Mesenchymal stem cell (in vitro differentiated cells and primary cell): ENCODE measurements at regions not wholly inside any gene's neighbourhood (a gene's known extent, or its start where the extent isn't known, plus 50 kb on each side); places are given as distances from the start of the nearest gene placed in this dataset.

Experiments
- DNase-seq: peaks from one replicate; pipeline ENCODE4 v3.0.0-alpha.2; 2013
- H2AFZ ChIP-seq: one replicate; pipeline ENCODE4 v1.6.1; 2013; ENCODE audit warnings: low read depth, mild to moderate bottlenecking, control low read depth, inconsistent platforms, low read length, moderate library complexity
- H2AK5ac ChIP-seq: 2 replicates; pipeline ENCODE4 v1.6.1; 2013; ENCODE audit warnings: low read length, moderate library complexity, mild to moderate bottlenecking, inconsistent platforms; ENCODE audit not compliant: severe bottlenecking
- H2BK120ac ChIP-seq: one replicate; pipeline ENCODE4 v1.6.1; 2013; ENCODE audit warnings: low read depth, mild to moderate bottlenecking, inconsistent platforms, low read length, moderate library complexity
- H2BK12ac ChIP-seq, 2 experiments: one replicate each; pipeline ENCODE4 v1.6.1; 2013; ENCODE audit warnings: inconsistent platforms in 2 of 2, low read length in 2 of 2, mild to moderate bottlenecking in 2 of 2, moderate library complexity in 2 of 2, control low read depth in 1 of 2
- H2BK15ac ChIP-seq: one replicate; pipeline ENCODE4 v1.6.1; 2013; ENCODE audit warnings: mild to moderate bottlenecking, low read depth, inconsistent platforms; ENCODE audit not compliant: poor library complexity, severe bottlenecking
- H2BK5ac ChIP-seq: 2 replicates; pipeline ENCODE4 v1.6.1; 2013; ENCODE audit warnings: low read depth, mild to moderate bottlenecking, low read length, control low read depth, inconsistent platforms; ENCODE audit not compliant: poor library complexity, severe bottlenecking
- H3K14ac ChIP-seq, 2 experiments: one replicate each; pipeline ENCODE4 v1.6.1; 2013; ENCODE audit warnings: inconsistent platforms in 2 of 2, low read length in 2 of 2, control low read depth in 1 of 2, mild to moderate bottlenecking in 1 of 2, moderate library complexity in 1 of 2
- H3K18ac ChIP-seq, 2 experiments: one replicate each; pipeline ENCODE4 v1.6.1; 2013; ENCODE audit warnings: inconsistent platforms in 2 of 2, low read length in 2 of 2, control low read depth in 1 of 2, low read depth in 1 of 2, mild to moderate bottlenecking in 1 of 2
- H3K23ac ChIP-seq, 2 experiments: one replicate each; pipeline ENCODE4 v1.6.1; 2013; ENCODE audit warnings: inconsistent platforms in 2 of 2, low read length in 2 of 2, mild to moderate bottlenecking in 2 of 2, moderate library complexity in 2 of 2, control low read depth in 1 of 2
- H3K27ac ChIP-seq: 2 replicates; pipeline ENCODE4 v1.5.1; 2013; ENCODE audit warnings: mild to moderate bottlenecking, moderate library complexity, low read length, control low read depth, inconsistent platforms; ENCODE audit not compliant: poor library complexity, severe bottlenecking
- H3K27me3 ChIP-seq, 2 experiments: 2 replicates each; pipeline versions ENCODE4 v1.6.1 to v1.7.0; 2013; ENCODE audit warnings: low read length in 2 of 2, mild to moderate bottlenecking in 2 of 2, moderate library complexity in 2 of 2, control low read depth in 1 of 2, inconsistent platforms in 1 of 2; ENCODE audit not compliant: control insufficient read depth in 1 of 2, insufficient read depth in 1 of 2
- H3K36me3 ChIP-seq, 2 experiments: 2 replicates each; pipeline versions ENCODE4 v1.6.1 to v1.7.0; 2013; ENCODE audit warnings: low read length in 2 of 2, control low read depth in 1 of 2, inconsistent platforms in 1 of 2, low read depth in 1 of 2, mild to moderate bottlenecking in 1 of 2; ENCODE audit not compliant: insufficient read depth in 2 of 2, control insufficient read depth in 1 of 2
- H3K4ac ChIP-seq, 2 experiments: one replicate each; pipeline ENCODE4 v1.6.1; 2013; ENCODE audit warnings: inconsistent platforms in 2 of 2, low read length in 2 of 2, mild to moderate bottlenecking in 2 of 2, moderate library complexity in 2 of 2, control low read depth in 1 of 2, low read depth in 1 of 2
- H3K4me1 ChIP-seq: 2 replicates; pipeline ENCODE4 v1.6.1; 2013; ENCODE audit warnings: low read depth, low read length, control low read depth; ENCODE audit not compliant: control insufficient read depth, insufficient read depth
- H3K4me2 ChIP-seq: 2 replicates; pipeline ENCODE4 v1.6.1; 2013; ENCODE audit warnings: low read length, mild to moderate bottlenecking, inconsistent platforms; ENCODE audit not compliant: poor library complexity, severe bottlenecking
- H3K4me3 ChIP-seq, 2 experiments: 2 replicates each; pipeline versions ENCODE4 v1.5.1 to v1.7.0; 2013; ENCODE audit warnings: low read length in 2 of 2, mild to moderate bottlenecking in 2 of 2, control low read depth in 1 of 2, low read depth in 1 of 2; ENCODE audit not compliant: insufficient read depth in 1 of 2
- H3K79me1 ChIP-seq: replicated peaks from 2 replicates; pipeline ENCODE4 v1.6.1; 2013; ENCODE audit warnings: mild to moderate bottlenecking, control low read depth, low read length, inconsistent platforms; ENCODE audit not compliant: poor library complexity, severe bottlenecking
- H3K9ac ChIP-seq: 2 replicates; pipeline ENCODE4 v1.7.0; 2013; ENCODE audit warnings: mild to moderate bottlenecking, low read length, moderate library complexity
- H3K9me3 ChIP-seq: 2 replicates; pipeline ENCODE4 v1.7.0; 2013; ENCODE audit warnings: mild to moderate bottlenecking, low read length; ENCODE audit not compliant: control insufficient read depth
- H4K8ac ChIP-seq: one replicate; pipeline ENCODE4 v1.6.1; 2013; ENCODE audit warnings: inconsistent platforms, mild to moderate bottlenecking, low read length, moderate library complexity
- H4K91ac ChIP-seq: one replicate; pipeline ENCODE4 v1.6.1; 2013; ENCODE audit warnings: mild to moderate bottlenecking, low read length, inconsistent platforms
- WGBS: methylation state at CpG from one replicate; pipeline ENCODE4 v1.1.7; 2013; ENCODE audit warnings: mixed read lengths; 5-methylcytosine and 5-hydroxymethylcytosine counted together

GRCh38 chr14:24744641-24745040 is 110.7 kb upstream of the GZMB start:
- Histone ChIP-seq H2BK5ac (no peak overlapping the region), H2BK12ac (no peak overlapping the region), H3K14ac (no peak overlapping the region), H3K36me3 (no peaks in the 10 kb centered on the region), H3K4me1 (no peaks in the 10 kb centered on the region), H3K27me3 (no peaks in the 10 kb centered on the region), H3K18ac (no peak overlapping the region), H2BK120ac (no peak overlapping the region), H3K4me3 (no peak overlapping the region), H4K8ac (no peak overlapping the region), H2AFZ (no peak overlapping the region), H3K27ac (no peak overlapping the region), H3K9ac (no peak overlapping the region), H3K79me1 (no peaks in the 10 kb centered on the region), H2BK15ac (no peak overlapping the region), H2AK5ac (no peak overlapping the region), H3K9me3 (no peaks in the 10 kb centered on the region), H3K4me2 (no peak overlapping the region), H3K4ac (no peak overlapping the region), H4K91ac (no peak overlapping the region), H3K23ac (no peak overlapping the region)
- DNase-seq: no peak
- 50% methylated on average over 1 of the region's 2 CpGs for WGBS

DNA sequence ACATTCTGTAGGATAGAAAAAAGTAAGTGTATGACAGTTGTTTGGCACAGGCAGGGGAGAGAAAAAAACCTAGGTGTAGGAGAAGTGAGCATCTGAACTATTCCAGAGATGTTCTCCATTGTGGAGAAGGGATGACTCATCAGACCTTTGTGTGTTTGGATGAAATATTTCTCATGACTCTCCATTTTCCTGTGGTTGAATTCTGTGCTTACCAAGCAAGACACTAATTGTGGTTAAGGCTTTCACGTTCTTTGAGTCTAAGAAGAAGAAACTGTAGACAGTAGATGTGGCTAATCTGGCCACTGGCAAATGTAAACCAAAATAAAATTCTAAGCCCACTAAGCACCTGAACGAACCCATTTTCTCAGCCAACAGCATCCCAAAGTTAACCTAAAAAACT is 107.9 kb upstream of the GZMB start:
- Histone ChIP-seq H2BK120ac (no peak overlapping the region), H3K79me1 (no peaks in the 10 kb centered on the region), H2BK5ac (no peak overlapping the region), H4K91ac (no peak overlapping the region), H3K18ac (no peak overlapping the region), H3K4ac (no peak overlapping the region), H4K8ac (no peak overlapping the region), H2AFZ (no peak overlapping the region), H2BK15ac (no peak overlapping the region), H2AK5ac (no peak overlapping the region), H3K9me3 (no peaks in the 10 kb centered on the region), H3K36me3 (no peaks in the 10 kb centered on the region), H3K4me1 (no peaks in the 10 kb centered on the region), H2BK12ac (no peak overlapping the region), H3K27ac (no peak overlapping the region), H3K4me2 (no peak overlapping the region), H3K23ac (no peak overlapping the region), H3K14ac (no peak overlapping the region), H3K4me3 (no peak overlapping the region), H3K9ac (no peak overlapping the region), H3K27me3 (peaks cover 0 to 4% of the 10 kb centered on the region in 2 experiments)
- DNase-seq: no peak
- WGBS: 64% methylated on average over 2 of the region's 2 CpGs

- no peak for DNase-seq
- no peak overlapping the region for H2BK120ac ChIP-seq
- H3K14ac ChIP-seq: no peak overlapping the region
- no peaks in the 10 kb centered on the region for H3K36me3 ChIP-seq
- no peak overlapping the region for H2AK5ac ChIP-seq
- H3K4me1 ChIP-seq: no peaks in the 10 kb centered on the region
- no peaks in the 10 kb centered on the region for H3K9me3 ChIP-seq
- H3K18ac ChIP-seq: no peak overlapping the region
- H4K8ac ChIP-seq: no peak overlapping the region
- no peak overlapping the region for H2BK12ac ChIP-seq
- no peak overlapping the region for H3K23ac ChIP-seq
- no peak overlapping the region for H2BK5ac ChIP-seq
- H3K4me3 ChIP-seq: no peak overlapping the region
- H4K91ac ChIP-seq: no peak overlapping the region
- H3K27me3 ChIP-seq: peaks cover 0 to 4% of the 10 kb centered on the region in 2 experiments
- no peak overlapping the region for H2BK15ac ChIP-seq
- H3K27ac ChIP-seq: no peak overlapping the region
- no CpG with 5 or more reads among the region's 1 CpG for WGBS
- H3K4me2 ChIP-seq: no peak overlapping the region
- no peak overlapping the region for H3K4ac ChIP-seq
- no peak overlapping the region for H3K9ac ChIP-seq
- no peak overlapping the region for H2AFZ ChIP-seq
- no peaks in the 10 kb centered on the region for H3K79me1 ChIP-seq
Measured at GRCh38 chr14:24735984-24736630, 102.1 kb upstream of the GZMB start.

GRCh38 chr14:24734917-24735500 is 101.0 kb upstream of the GZMB start:
- Histone ChIP-seq H3K4ac (no peak overlapping the region), H3K4me1 (no peaks in the 10 kb centered on the region), H3K36me3 (no peaks in the 10 kb centered on the region)

More at GRCh38 chr14:24734917-24735500, 101.0 kb upstream of the GZMB start:
- 24% methylated on average over 6 of the region's 9 CpGs for WGBS
- H3K79me1 ChIP-seq: no peaks in the 10 kb centered on the region
- no peak overlapping the region for H3K4me3 ChIP-seq
- no peak overlapping the region for H3K18ac ChIP-seq
- no peak overlapping the region for H2BK15ac ChIP-seq
- no peak overlapping the region for H3K4me2 ChIP-seq
- no peak overlapping the region for H3K9ac ChIP-seq
- H3K27ac ChIP-seq: no peak overlapping the region
- H3K23ac ChIP-seq: no peak overlapping the region
- no peak overlapping the region for H4K8ac ChIP-seq
- H3K9me3 ChIP-seq: no peaks in the 10 kb centered on the region
- H2BK12ac ChIP-seq: no peak overlapping the region
- peaks cover 0 to 4% of the 10 kb centered on the region in 2 experiments for H3K27me3 ChIP-seq
- H2AK5ac ChIP-seq: no peak overlapping the region
- H2BK120ac ChIP-seq: no peak overlapping the region
- no peak overlapping the region for H2AFZ ChIP-seq
- H4K91ac ChIP-seq: no peak overlapping the region
- H3K14ac ChIP-seq: no peak overlapping the region
- peak; percentile 61 for DNase-seq
- no peak overlapping the region for H2BK5ac ChIP-seq
